Gastroesophageal sphincter (tissue), 4 donors: ENCODE measurements at regions not wholly inside any gene's neighbourhood (a gene's known extent, or its start where the extent isn't known, plus 50 kb on each side); places are given as distances from the start of the nearest gene placed in this dataset.

Source experiments
- ATAC-seq: fragments of 150-250 bp; one replicate; pipeline ENCODE4 v1.9.1; 2016; ENCODE audit warnings: mild to moderate bottlenecking, moderate library complexity
- H3K27ac ChIP-seq, 4 donors: fragments of 200-600 bp; sonication (generic) in 3 of 4; 1 replicate in 3 of 4; 2 replicates in 1 of 4; pipeline ENCODE4 v1.5.1; 2016 to 2019
- H3K27me3 ChIP-seq: fragments of 200-600 bp; sonication (generic); one replicate; pipeline ENCODE4 v1.5.1; 2019
- H3K36me3 ChIP-seq, 2 donors: fragments of 200-600 bp; sonication (generic); one replicate each; pipeline ENCODE4 v1.5.1; 2019; ENCODE audit warnings: control low read depth in 1 of 2
- H3K4me1 ChIP-seq, 3 donors: fragments of 200-600 bp; sonication (generic); 1 replicate in 2 of 3; 2 replicates in 1 of 3; pipeline ENCODE4 v1.5.1; 2016 to 2019; ENCODE audit warnings: control low read depth in 2 of 3
- H3K4me3 ChIP-seq, 2 donors: fragments of 200-600 bp; sonication (generic); one replicate each; pipeline ENCODE4 v1.5.1; 2019; ENCODE audit warnings: mild to moderate bottlenecking in 1 of 2, moderate library complexity in 1 of 2
- H3K9me3 ChIP-seq, 3 donors: fragments of 200-600 bp; sonication (generic); one replicate each; pipeline ENCODE4 v1.5.1; 2017 to 2019; ENCODE audit warnings: control low read depth in 2 of 3
- CTCF ChIP-seq, 4 experiments: fragments of 200-600 bp in 2 of 4; fragments of 450-650 bp in 2 of 4; sonication (generic) in 1 of 4; IDR thresholded peaks; one replicate each; pipeline ENCODE4 v1.5.1; 2017 to 2019; ENCODE audit warnings: antibody characterized with exemption in 4 of 4, mild to moderate bottlenecking in 2 of 4, moderate library complexity in 2 of 4
- EP300 ChIP-seq: sonication (generic); formaldehyde crosslinking; IDR thresholded peaks from one replicate; pipeline ENCODE4 v1.6.1; 2017; ENCODE audit warnings: antibody characterized with exemption, mild to moderate bottlenecking
- POLR2A ChIP-seq, 2 donors: fragments of 450-650 bp; IDR thresholded peaks; one replicate each; pipeline ENCODE4 v1.6.1; 2017; ENCODE audit warnings: antibody characterized with exemption in 2 of 2, mild to moderate bottlenecking in 2 of 2, moderate library complexity in 1 of 2
- POLR2AphosphoS5 ChIP-seq: sonication (generic); formaldehyde crosslinking; IDR thresholded peaks from one replicate; pipeline ENCODE4 v1.6.1; 2017; ENCODE audit warnings: antibody characterized with exemption
- WGBS, 2 donors: methylation state at CpG; one replicate each; pipeline ENCODE4 v1.1.5; 2018; ENCODE audit warnings: low coverage in 1 of 2; 5-methylcytosine and 5-hydroxymethylcytosine counted together

- 44 to 51% methylated on average over 2 of the region's 2 CpGs for WGBS, 2 donors
- no peak overlapping the region for H3K4me3 ChIP-seq
- no peaks in the 10 kb centered on the region for H3K27me3 ChIP-seq
- TF ChIP-seq EP300 (no peak), POLR2A (IDR thresholded peaks at IDR 0.05) (no peak), POLR2AphosphoS5 (no peak), CTCF (IDR thresholded peaks at IDR 0.05) (no peak)
- H3K36me3 ChIP-seq = no peaks in the 10 kb centered on the region
- no peak for ATAC-seq
- no peaks in the 10 kb centered on the region for H3K9me3 ChIP-seq
- H3K27ac ChIP-seq = no peak overlapping the region
- H3K4me1 ChIP-seq = peaks cover 0 to 10% (median 0%) of the 10 kb centered on the region in 3 donors
These were observed 88.1 kb upstream of the WSCD2 start for GRCh38 chr12:108040947-108041346.

GRCh38 chr12:108043286-108043685 lies 85.8 kb upstream of the WSCD2 start:
- H3K27ac ChIP-seq = no peak overlapping the region

GRCh38 chr12:108043750-108044533 lies 85.1 kb upstream of the WSCD2 start:
- no peaks in the 10 kb centered on the region for H3K27me3 ChIP-seq
- WGBS, 2 donors = 60 to 70% methylated on average over 1 to 6 of the region's 7 CpGs
- no peaks in the 10 kb centered on the region for H3K36me3 ChIP-seq
- H3K4me3 ChIP-seq = no peak overlapping the region
- no peak overlapping the region for H3K27ac ChIP-seq
- H3K4me1 ChIP-seq = peaks cover 0 to 18% (median 0%) of the 10 kb centered on the region in 3 donors
- ATAC-seq = no peak
- TF ChIP-seq CTCF (IDR thresholded peaks at IDR 0.05) (no peak), POLR2AphosphoS5 (no peak), POLR2A (IDR thresholded peaks at IDR 0.05) (no peak), EP300 (no peak)
- H3K9me3 ChIP-seq = no peaks in the 10 kb centered on the region

More at GRCh38 chr12:108043286-108043685, 85.8 kb upstream of the WSCD2 start:
- no peak overlapping the region for H3K4me3 ChIP-seq
- TF ChIP-seq POLR2A (IDR thresholded peaks at IDR 0.05) (no peak), POLR2AphosphoS5 (no peak), EP300 (no peak), CTCF (IDR thresholded peaks at IDR 0.05) (no peak)
- no peaks in the 10 kb centered on the region for H3K36me3 ChIP-seq
- H3K9me3 ChIP-seq = no peaks in the 10 kb centered on the region
- ATAC-seq = no peak
- H3K4me1 ChIP-seq = peaks cover 0 to 18% (median 0%) of the 10 kb centered on the region in 3 donors
- H3K27me3 ChIP-seq = no peaks in the 10 kb centered on the region
- 26 to 34% methylated on average over 2 to 3 of the region's 3 CpGs for WGBS, 2 donors

GRCh38 chr12:108046135-108046534 lies 83.0 kb upstream of the WSCD2 start:
- no peak overlapping the region for H3K27ac ChIP-seq
- no peaks in the 10 kb centered on the region for H3K27me3 ChIP-seq
- TF ChIP-seq POLR2AphosphoS5 = no peak
- TF ChIP-seq EP300 = no peak
- TF ChIP-seq POLR2A (IDR thresholded peaks at IDR 0.05) = no peak
- no peak overlapping the region for H3K4me3 ChIP-seq
- H3K36me3 ChIP-seq = no peaks in the 10 kb centered on the region
- 83 to 90% methylated on average over 3 to 4 of the region's 10 CpGs for WGBS, 2 donors
- no peaks in the 10 kb centered on the region for H3K9me3 ChIP-seq
- peaks cover 0 to 18% (median 0%) of the 10 kb centered on the region in 3 donors for H3K4me1 ChIP-seq
- ATAC-seq = no peak

GRCh38 chr12:108046650-108047049 lies 82.4 kb upstream of the WSCD2 start:
- H3K9me3 ChIP-seq = no peaks in the 10 kb centered on the region
- TF ChIP-seq CTCF (IDR thresholded peaks at IDR 0.05) (no peak), POLR2A (IDR thresholded peaks at IDR 0.05) (no peak), POLR2AphosphoS5 (no peak), EP300 (no peak)
- H3K27me3 ChIP-seq = no peaks in the 10 kb centered on the region
- no peak overlapping the region for H3K4me3 ChIP-seq
- ATAC-seq = no peak
- 79 to 81% methylated on average over 12 of the region's 12 CpGs for WGBS, 2 donors
- H3K27ac ChIP-seq = no peak overlapping the region
- peaks cover 0 to 18% (median 0%) of the 10 kb centered on the region in 3 donors for H3K4me1 ChIP-seq
- no peaks in the 10 kb centered on the region for H3K36me3 ChIP-seq
